GM18517 (cell line): ENCODE measurements at regions not wholly inside any gene's neighbourhood (a gene's known extent, or its start where the extent isn't known, plus 50 kb on each side); places are given as distances from the start of the nearest gene placed in this dataset.

Experiments used
- ATAC-seq: cut with Tn5 transposase; IDR thresholded peaks from one replicate; pipeline ENCODE4 v1.9.1; 2021; ENCODE audit warnings: mild to moderate bottlenecking, moderate library complexity; ENCODE audit not compliant: unreplicated experiment

GRCh38 chr7:45984386-45985295, 63.6 kb upstream of the IGFBP3 start:
- ATAC-seq, result no peak

GRCh38 chr7:45983720-45984255, 62.7 kb upstream of the IGFBP3 start:
- ATAC-seq, result no peak

GRCh38 chr7:45982907-45983719, 62.0 kb upstream of the IGFBP3 start:
- ATAC-seq, result no peak

- ATAC-seq, result no peak
Measured at GRCh38 chr7:45982132-45982531, 61.1 kb upstream of the IGFBP3 start.

GRCh38 chr7:45980973-45981372, 59.9 kb upstream of the IGFBP3 start:
- no peak for ATAC-seq

GRCh38 chr7:45980181-45980905, 59.3 kb upstream of the IGFBP3 start:
- no peak for ATAC-seq

- no peak for ATAC-seq
Measured at GRCh38 chr7:45979275-45980180, 58.5 kb upstream of the IGFBP3 start.

GRCh38 chr7:45978731-45979211, 57.7 kb upstream of the IGFBP3 start:
- ATAC-seq, result no peak

GRCh38 chr7:45978010-45978681, 57.1 kb upstream of the IGFBP3 start:
- peak; percentile 66 for ATAC-seq

GRCh38 chr7:45977256-45977780, 56.2 kb upstream of the IGFBP3 start:
- no peak for ATAC-seq

GRCh38 chr7:45976485-45976856, 55.4 kb upstream of the IGFBP3 start:
- ATAC-seq, result no peak

- no peak for ATAC-seq
Measured at GRCh38 chr7:45975847-45976484, 54.9 kb upstream of the IGFBP3 start.

- no peak for ATAC-seq
Measured at GRCh38 chr7:45975367-45975766, 54.3 kb upstream of the IGFBP3 start.

- no peak for ATAC-seq
Measured at GRCh38 chr7:45974540-45975360, 53.7 kb upstream of the IGFBP3 start.

- ATAC-seq, result no peak
Measured at GRCh38 chr7:45973725-45974532, 52.9 kb upstream of the IGFBP3 start.

GRCh38 chr7:45972629-45973312, 51.7 kb upstream of the IGFBP3 start:
- ATAC-seq, result no peak
